ENCODE measurements at regions not wholly inside any gene's neighbourhood (a gene's known extent, or its start where the extent isn't known, plus 50 kb on each side); places are given as distances from the start of the nearest gene placed in this dataset.

GRCh38 chr6:63446405-63446804 lies 125.9 kb upstream of the LOC128125822 start:
- ChIA-PET POLR2A (interaction anchor here (0.7 to 1.5 kb wide), 3 partner anchors 13 to 362 kb away, joined by 3 to 4 read pairs (median 3); no protein-coding TSS in a partner anchor), CTCF (ENCODE audit: unreplicated experiment) (no interaction called here)
- no peaks in the 10 kb centered on the region for H3K4me1 ChIP-seq (ENCODE audit: insufficient read depth, low read length, poor library complexity, severe bottlenecking)
- no peak overlapping the region for H3K27ac ChIP-seq (ENCODE audit: low read depth, low read length, poor library complexity, severe bottlenecking)
- no peak overlapping the region for H3K4me3 ChIP-seq (ENCODE audit: low read depth, low read length, poor library complexity, severe bottlenecking)
- no peak overlapping the region for H2AFZ ChIP-seq (ENCODE audit: low read length)
- H3K9me3 ChIP-seq (ENCODE audit: low read length) = no peaks in the 10 kb centered on the region
- H4K20me1 ChIP-seq (ENCODE audit: insufficient read depth, low read length) = no peaks in the 10 kb centered on the region
- TF ChIP-seq EZH2phosphoT487 (IDR thresholded peaks at IDR 0.05; ENCODE audit: borderline replicate concordance, low read depth, low read length) = no peak
- no peak for TF ChIP-seq CTCF (conservative IDR thresholded peaks at IDR 0.05; ENCODE audit: low read length)
- BruUV-seq (replicated peaks) = no TSS peak
- H3K9me2 ChIP-seq (ENCODE audit: insufficient read depth, low read length) = no peaks in the 10 kb centered on the region
- DNase-seq (ENCODE audit: low spot score) = no peak
- H3K4me2 ChIP-seq (ENCODE audit: low read length) = no peak overlapping the region
- H3K36me3 ChIP-seq (ENCODE audit: insufficient read depth, low read length) = no peaks in the 10 kb centered on the region
- H3K79me2 ChIP-seq (ENCODE audit: insufficient read depth, low read depth, low read length) = no peaks in the 10 kb centered on the region
- intact Hi-C loops (cut with micrococcal nuclease; ENCODE audit: unreplicated experiment) = no loop called here

DNA sequence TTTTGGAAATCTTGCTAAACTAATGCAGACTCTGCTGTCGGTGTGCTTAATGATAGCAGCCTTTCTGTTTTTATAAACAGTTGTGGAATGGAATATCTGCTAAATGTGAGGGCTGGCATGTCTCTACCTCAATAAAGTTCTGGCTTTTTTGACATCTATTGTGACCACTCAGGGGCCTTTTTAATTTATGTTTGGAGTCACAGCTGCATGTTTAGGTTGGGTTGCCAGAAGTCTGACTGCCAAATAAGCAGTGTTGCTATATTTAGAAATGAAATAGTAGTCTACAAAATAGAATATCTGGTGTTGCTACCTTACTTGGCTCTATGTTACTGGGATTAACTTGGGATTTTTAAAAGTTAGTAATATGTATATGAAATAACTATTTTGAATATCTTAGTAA lies 125.1 kb upstream of the LOC128125822 start:
- no peaks in the 10 kb centered on the region for H3K79me2 ChIP-seq (ENCODE audit: insufficient read depth, low read depth, low read length)
- no peak overlapping the region for H2AFZ ChIP-seq (ENCODE audit: low read length)
- no peaks in the 10 kb centered on the region for H3K36me3 ChIP-seq (ENCODE audit: insufficient read depth, low read length)
- H4K20me1 ChIP-seq (ENCODE audit: insufficient read depth, low read length) = no peaks in the 10 kb centered on the region
- DNase-seq (ENCODE audit: low spot score) = no peak
- no peak overlapping the region for H3K27ac ChIP-seq (ENCODE audit: low read depth, low read length, poor library complexity, severe bottlenecking)
- no peaks in the 10 kb centered on the region for H3K9me2 ChIP-seq (ENCODE audit: insufficient read depth, low read length)
- no peaks in the 10 kb centered on the region for H3K4me1 ChIP-seq (ENCODE audit: insufficient read depth, low read length, poor library complexity, severe bottlenecking)
- no TSS peak for BruUV-seq (replicated peaks)
- ChIA-PET CTCF (ENCODE audit: unreplicated experiment) (no interaction called here), POLR2A (interaction anchor here (1.5 kb wide), 1 partner anchor 12 kb away, joined by 4 read pairs; no protein-coding TSS in a partner anchor)
- no peaks in the 10 kb centered on the region for H3K9me3 ChIP-seq (ENCODE audit: low read length)
- intact Hi-C loops (cut with micrococcal nuclease; ENCODE audit: unreplicated experiment) = no loop called here
- no peak overlapping the region for H3K4me3 ChIP-seq (ENCODE audit: low read depth, low read length, poor library complexity, severe bottlenecking)
- TF ChIP-seq CTCF (conservative IDR thresholded peaks at IDR 0.05; ENCODE audit: low read length) (no peak), EZH2phosphoT487 (IDR thresholded peaks at IDR 0.05; ENCODE audit: borderline replicate concordance, low read depth, low read length) (no peak)
- no peak overlapping the region for H3K4me2 ChIP-seq (ENCODE audit: low read length)

DNA sequence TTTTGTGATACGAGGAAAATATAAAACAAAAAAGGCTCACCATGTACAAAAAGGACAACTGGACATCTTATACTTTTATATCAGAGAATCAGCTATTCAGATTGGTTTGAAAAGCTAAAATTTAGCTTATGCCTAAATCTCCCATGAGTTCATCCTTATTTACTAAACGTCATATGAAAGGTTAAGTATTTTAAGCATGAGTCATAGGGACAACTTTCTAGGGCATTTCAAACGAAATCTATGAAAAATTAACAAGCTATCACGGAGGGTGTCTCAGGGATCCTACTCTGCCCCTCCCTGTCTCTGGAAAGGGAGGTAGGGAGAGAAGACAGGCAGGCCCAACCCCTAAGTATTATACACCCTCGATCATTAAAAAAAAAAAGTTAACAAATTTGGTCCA lies 124.1 kb upstream of the LOC128125822 start:
- Histone ChIP-seq H3K4me1 (ENCODE audit: insufficient read depth, low read length, poor library complexity, severe bottlenecking) (no peaks in the 10 kb centered on the region), H3K4me3 (ENCODE audit: low read depth, low read length, poor library complexity, severe bottlenecking) (no peak overlapping the region), H3K4me2 (ENCODE audit: low read length) (no peak overlapping the region), H2AFZ (ENCODE audit: low read length) (no peak overlapping the region), H3K9me3 (ENCODE audit: low read length) (no peaks in the 10 kb centered on the region), H3K9me2 (ENCODE audit: insufficient read depth, low read length) (no peaks in the 10 kb centered on the region), H3K27ac (ENCODE audit: low read depth, low read length, poor library complexity, severe bottlenecking) (no peak overlapping the region), H3K79me2 (ENCODE audit: insufficient read depth, low read depth, low read length) (no peaks in the 10 kb centered on the region), H4K20me1 (ENCODE audit: insufficient read depth, low read length) (no peaks in the 10 kb centered on the region), H3K36me3 (ENCODE audit: insufficient read depth, low read length) (no peaks in the 10 kb centered on the region)
- ChIA-PET POLR2A (no interaction called here), CTCF (ENCODE audit: unreplicated experiment) (no interaction called here)
- no TSS peak for BruUV-seq (replicated peaks)
- intact Hi-C loops (cut with micrococcal nuclease; ENCODE audit: unreplicated experiment) = no loop called here
- no peak for TF ChIP-seq EZH2phosphoT487 (IDR thresholded peaks at IDR 0.05; ENCODE audit: borderline replicate concordance, low read depth, low read length)
- TF ChIP-seq CTCF (conservative IDR thresholded peaks at IDR 0.05; ENCODE audit: low read length) = no peak
- no peak for DNase-seq (ENCODE audit: low spot score)
